DMS114 treated with DMSO at 0.1 percent for 48 hours (cell line): ENCODE measurements at regions not wholly inside any gene's neighbourhood (a gene's known extent, or its start where the extent isn't known, plus 50 kb on each side); places are given as distances from the start of the nearest gene placed in this dataset.

ENCODE experiments used
- DNase-seq: peaks from one replicate; lab custom pipeline; 2025; ENCODE audit not compliant: unreplicated experiment; lab: John Stamatoyannopoulos, UW

- DNase-seq = no peak
Measured at GRCh38 chr3:72336114-72336651, 512.1 kb downstream of the SHQ1 start.

- no peak for DNase-seq
Measured at GRCh38 chr3:72335458-72336095, 512.7 kb downstream of the SHQ1 start.

GRCh38 chr3:72334681-72335457, 513.4 kb downstream of the SHQ1 start:
- no peak for DNase-seq

DNA sequence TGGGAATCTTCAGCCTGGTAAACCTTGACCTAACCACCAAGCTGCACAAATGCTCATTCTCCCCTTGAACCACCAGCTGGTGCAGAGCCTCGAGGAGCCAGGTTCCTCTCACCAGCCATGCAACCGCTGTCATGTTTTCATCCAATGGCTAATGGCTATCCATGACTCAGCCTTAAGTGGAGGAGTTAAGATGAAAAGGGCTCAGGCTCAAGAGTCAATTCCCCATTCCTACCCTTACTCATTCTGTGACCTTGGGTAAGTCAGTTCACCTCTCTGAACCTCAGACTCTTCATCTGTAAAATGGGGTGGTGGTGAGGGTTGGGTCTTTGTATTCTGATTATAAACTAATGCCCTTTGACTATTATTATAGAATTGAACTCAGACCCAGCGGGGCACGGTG, 515.6 kb downstream of the SHQ1 start:
- no peak for DNase-seq

- DNase-seq = no peak
Measured at GRCh38 chr3:72332036-72332435, 516.2 kb downstream of the SHQ1 start.

GRCh38 chr3:72331076-72331475, 517.2 kb downstream of the SHQ1 start:
- no peak for DNase-seq

DNA sequence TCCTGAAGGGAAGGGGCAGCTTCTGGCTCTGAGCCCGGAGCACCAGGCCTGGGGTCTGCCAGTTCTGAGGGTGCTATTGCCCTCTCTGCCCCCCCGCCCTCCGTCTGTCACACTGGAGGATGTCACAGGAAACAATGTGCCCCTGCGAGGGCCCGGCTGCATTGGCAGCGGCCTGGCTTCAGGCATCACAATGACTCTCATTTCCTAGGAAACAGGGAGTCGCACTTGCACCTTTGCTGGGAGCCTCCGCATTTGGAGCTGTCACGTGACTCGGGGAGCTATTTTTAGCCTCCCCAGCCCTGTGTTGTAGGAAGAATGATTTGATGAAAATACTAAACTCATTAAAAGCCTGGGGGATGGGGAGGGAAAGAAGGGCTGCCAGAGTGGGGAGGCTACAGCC, 518.9 kb downstream of the SHQ1 start:
- DNase-seq = no peak

- no peak for DNase-seq
Measured at GRCh38 chr3:72328755-72329277, 519.4 kb downstream of the SHQ1 start.

DNA sequence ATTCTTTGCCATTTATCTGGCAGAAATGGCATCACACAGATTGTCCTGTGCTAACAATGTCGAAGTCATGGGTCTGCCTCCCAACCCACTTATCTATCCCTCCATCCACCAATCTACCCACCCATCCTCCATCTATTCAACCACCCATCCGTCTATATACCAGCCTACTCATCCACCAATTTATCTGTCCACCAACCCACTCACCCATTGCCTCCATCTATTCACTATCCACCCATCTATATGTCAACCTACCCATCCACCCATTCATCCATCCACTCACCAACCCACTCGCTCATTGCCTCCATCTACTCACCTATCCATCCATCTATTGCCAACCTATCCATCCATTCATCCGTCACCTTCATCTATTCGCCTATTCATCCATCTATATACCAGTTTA, 521.2 kb downstream of the SHQ1 start:
- no peak for DNase-seq

GRCh38 chr3:72324253-72324811, 523.9 kb downstream of the SHQ1 start:
- no peak for DNase-seq

DNA sequence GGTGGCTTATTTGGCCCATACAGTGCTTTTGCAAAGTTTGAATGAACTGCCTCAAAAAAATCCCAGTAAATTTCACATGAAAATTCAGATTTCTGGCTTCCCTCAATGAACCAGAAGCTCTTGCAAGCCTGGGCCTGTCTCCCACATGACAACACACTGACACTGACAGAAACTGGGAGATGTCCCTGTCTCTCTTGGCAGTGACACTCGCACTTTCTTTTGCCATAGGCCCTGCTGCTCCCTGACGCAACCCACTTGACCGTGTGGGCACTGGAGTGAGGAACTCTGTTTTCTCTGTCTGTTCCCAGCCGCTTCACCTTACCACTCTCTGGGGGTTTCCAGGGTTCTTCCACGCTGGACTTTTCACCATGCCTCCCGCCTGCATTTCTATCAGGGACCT, 524.5 kb downstream of the SHQ1 start:
- DNase-seq = no peak

- DNase-seq = no peak
Measured at GRCh38 chr3:72322264-72322976, 525.8 kb downstream of the SHQ1 start.

DNA sequence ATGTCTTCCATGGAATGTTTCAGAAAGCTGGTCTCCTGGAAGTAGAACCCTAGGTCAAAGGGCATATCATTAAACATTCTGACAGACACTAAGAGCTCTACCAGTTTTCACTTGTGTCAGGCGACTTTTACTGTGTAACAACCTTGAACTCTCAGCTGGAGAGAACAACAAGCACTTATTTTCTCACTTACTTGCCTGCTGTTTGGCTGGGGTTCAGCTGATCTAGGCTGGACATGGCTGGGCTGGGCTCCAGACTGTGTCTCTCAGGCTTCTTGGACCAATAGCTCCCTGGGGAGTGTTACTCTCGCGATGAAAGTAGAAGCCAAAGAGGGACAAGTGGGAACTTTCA, 527.3 kb downstream of the SHQ1 start:
- DNase-seq = no peak

DNA sequence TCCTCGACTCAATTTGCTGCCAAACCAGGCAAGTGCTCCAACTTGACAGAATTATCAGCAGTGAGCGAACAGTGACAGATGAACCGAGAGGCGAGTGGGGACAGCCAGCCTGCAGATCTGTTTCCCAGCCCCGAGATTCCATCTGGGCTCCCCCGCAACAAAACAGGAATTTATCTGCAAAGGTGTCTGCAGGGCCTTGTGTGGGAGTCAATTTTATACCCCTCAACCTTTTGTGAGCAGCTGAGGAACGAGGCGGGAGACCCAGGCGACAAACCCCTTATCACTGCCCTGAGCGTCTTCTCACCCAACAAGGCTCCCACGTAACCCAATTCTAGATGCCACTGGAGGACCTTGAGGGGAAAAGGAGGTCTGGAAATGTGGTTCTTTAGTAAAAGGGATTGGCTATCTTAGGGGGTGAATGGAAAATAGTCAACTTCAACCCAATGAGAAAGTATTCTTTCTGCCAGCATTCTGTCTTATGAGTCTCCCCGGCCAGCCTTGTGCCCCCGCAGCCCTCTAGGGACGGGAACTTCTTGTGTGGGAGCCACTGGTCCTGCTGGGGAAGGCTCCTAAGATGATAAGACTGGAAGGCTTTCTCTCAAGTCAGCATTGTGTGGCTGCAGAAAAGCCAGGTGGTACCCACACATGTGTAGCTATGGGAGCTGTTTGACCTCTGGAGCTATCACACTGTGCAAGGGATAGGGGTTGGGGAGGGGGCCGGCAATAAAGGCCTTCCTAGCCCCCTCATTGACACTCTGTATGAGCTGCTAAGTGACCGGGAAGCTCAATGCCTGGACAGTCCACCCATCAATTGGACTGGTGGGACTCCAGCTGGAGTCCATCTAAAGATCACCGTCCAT, 527.9 kb downstream of the SHQ1 start:
- DNase-seq = no peak

GRCh38 chr3:72319194-72320094, 528.8 kb downstream of the SHQ1 start:
- DNase-seq = no peak

GRCh38 chr3:72318504-72319193, 529.6 kb downstream of the SHQ1 start:
- no peak for DNase-seq

- no peak for DNase-seq
Measured at GRCh38 chr3:72317491-72317890, 530.8 kb downstream of the SHQ1 start.

DNA sequence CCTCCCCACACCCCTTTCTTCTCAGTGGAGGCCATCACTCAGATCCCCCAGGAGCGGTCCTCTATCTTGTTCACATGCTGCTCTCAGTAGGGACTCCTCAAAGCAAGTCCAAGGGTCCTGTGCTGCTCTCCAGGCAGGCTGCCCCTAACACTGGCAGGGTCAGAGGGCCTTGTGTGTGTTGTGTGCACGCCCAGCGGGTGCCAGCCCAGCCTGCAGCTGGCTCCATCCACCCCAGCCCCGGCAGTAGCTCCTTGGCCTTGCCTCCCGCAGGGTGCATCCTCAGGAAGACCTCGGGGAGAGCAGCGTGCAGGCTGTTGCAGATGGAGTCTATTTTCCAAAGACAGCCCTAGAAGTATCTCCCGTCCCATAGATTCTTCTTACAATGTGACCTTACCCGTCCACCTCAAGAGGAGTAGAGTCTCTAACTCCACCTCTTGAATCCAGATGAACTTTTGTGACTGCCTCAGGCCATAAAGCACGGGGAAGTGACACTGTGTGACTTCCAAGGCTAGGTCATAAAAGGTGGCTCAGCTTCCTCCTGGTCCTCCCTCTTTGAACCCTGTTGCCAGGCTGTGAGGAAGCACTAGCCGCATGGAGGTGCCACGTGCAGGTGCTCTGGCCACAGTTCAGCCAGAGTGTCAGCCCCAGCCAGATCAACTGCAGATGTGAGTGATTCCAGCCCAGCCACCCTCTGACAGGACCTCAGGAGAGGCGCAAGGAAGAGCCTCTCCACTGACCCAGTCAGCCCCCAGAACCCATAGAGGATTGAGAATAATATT, 531.6 kb downstream of the SHQ1 start:
- DNase-seq = no peak
